NCI-H1092 (cell line): ENCODE measurements at regions not wholly inside any gene's neighbourhood (a gene's known extent, or its start where the extent isn't known, plus 50 kb on each side); places are given as distances from the start of the nearest gene placed in this dataset.
A peak's percentile ranks its signal among the peaks of the same experiment; 100 is the strongest.

Source experiments
- DNase-seq: peaks from one replicate; lab custom pipeline; 2025; lab: John Stamatoyannopoulos, UW

- no peak for DNase-seq
Measured at GRCh38 chr3:22113453-22113852, 362.4 kb upstream of the ZNF385D start.

- no peak for DNase-seq
Measured at GRCh38 chr3:22115581-22115980, 364.6 kb upstream of the ZNF385D start.

- no peak for DNase-seq
Measured at GRCh38 chr3:22117091-22117490, 366.1 kb upstream of the ZNF385D start.

GRCh38 chr3:22117751-22118346 is 366.8 kb upstream of the ZNF385D start:
- peak; percentile 2 for DNase-seq

- no peak for DNase-seq
Measured at GRCh38 chr3:22118542-22118941, 367.5 kb upstream of the ZNF385D start.

GRCh38 chr3:22121068-22121701 is 370.2 kb upstream of the ZNF385D start:
- no peak for DNase-seq

GRCh38 chr3:22122567-22122966 is 371.6 kb upstream of the ZNF385D start:
- no peak for DNase-seq

- DNase-seq: no peak
Measured at GRCh38 chr3:22129101-22129500, 378.1 kb upstream of the ZNF385D start.

GRCh38 chr3:22141769-22142168 is 390.8 kb upstream of the ZNF385D start:
- no peak for DNase-seq

GRCh38 chr3:22147161-22147560 is 396.2 kb upstream of the ZNF385D start:
- no peak for DNase-seq

- no peak for DNase-seq
Measured at GRCh38 chr3:22156868-22157267, 405.9 kb upstream of the ZNF385D start.

GRCh38 chr3:22157848-22158247 is 406.8 kb upstream of the ZNF385D start:
- no peak for DNase-seq

GRCh38 chr3:22159004-22159695 is 408.1 kb upstream of the ZNF385D start:
- no peak for DNase-seq

GRCh38 chr3:22161315-22161714 is 410.3 kb upstream of the ZNF385D start:
- no peak for DNase-seq

- DNase-seq: no peak
Measured at GRCh38 chr3:22170370-22170769, 419.4 kb upstream of the ZNF385D start.

- no peak for DNase-seq
Measured at GRCh38 chr3:22172964-22173363, 422.0 kb upstream of the ZNF385D start.

- no peak for DNase-seq
Measured at GRCh38 chr3:22175947-22176346, 424.9 kb upstream of the ZNF385D start.

GRCh38 chr3:22176911-22177310 is 425.9 kb upstream of the ZNF385D start:
- DNase-seq: no peak

GRCh38 chr3:22189616-22190015 is 438.6 kb upstream of the ZNF385D start:
- no peak for DNase-seq

GRCh38 chr3:22199095-22199494 is 448.1 kb upstream of the ZNF385D start:
- no peak for DNase-seq

- DNase-seq: no peak
Measured at GRCh38 chr3:22208844-22209243, 457.8 kb upstream of the ZNF385D start.

- no peak for DNase-seq
Measured at GRCh38 chr3:22209578-22209977, 458.6 kb upstream of the ZNF385D start.

GRCh38 chr3:22210693-22211092 is 459.7 kb upstream of the ZNF385D start:
- DNase-seq: no peak

- DNase-seq: no peak
Measured at GRCh38 chr3:22216601-22217000, 465.6 kb upstream of the ZNF385D start.
